Neuron (in vitro differentiated cells): ENCODE measurements at regions not wholly inside any gene's neighbourhood (a gene's known extent, or its start where the extent isn't known, plus 50 kb on each side); places are given as distances from the start of the nearest gene placed in this dataset.

Source experiments
- H2AFZ ChIP-seq: one replicate; pipeline ENCODE4 v1.6.1; 2013; ENCODE audit warnings: low read depth, mild to moderate bottlenecking, inconsistent platforms, low read length, moderate library complexity
- H3K27me3 ChIP-seq: one replicate; pipeline ENCODE4 v1.6.1; 2013; ENCODE audit warnings: low read length; ENCODE audit not compliant: insufficient read depth
- H3K36me3 ChIP-seq: one replicate; pipeline ENCODE4 v1.6.1; 2013; ENCODE audit warnings: low read length; ENCODE audit not compliant: insufficient read depth
- H3K4me1 ChIP-seq: one replicate; pipeline ENCODE4 v1.6.1; 2013; ENCODE audit warnings: low read length; ENCODE audit not compliant: insufficient read depth
- H3K4me3 ChIP-seq: 2 replicates; pipeline ENCODE4 v1.5.1; 2013; ENCODE audit warnings: mild to moderate bottlenecking, low read length, moderate library complexity
- H3K9me3 ChIP-seq: one replicate; pipeline ENCODE4 v1.6.1; 2013; ENCODE audit warnings: low read length

- Histone ChIP-seq H3K4me1 (no peaks in the 10 kb centered on the region), H3K27me3 (no peaks in the 10 kb centered on the region), H3K4me3 (no peak overlapping the region), H3K9me3 (no peaks in the 10 kb centered on the region), H2AFZ (no peak overlapping the region), H3K36me3 (no peaks in the 10 kb centered on the region)
These were observed 377.5 kb upstream of the DYNLRB2 start for GRCh38 chr16:80163339-80163738.

- H3K27me3 ChIP-seq: no peaks in the 10 kb centered on the region
- no peaks in the 10 kb centered on the region for H3K36me3 ChIP-seq
- no peaks in the 10 kb centered on the region for H3K4me1 ChIP-seq
- no peak overlapping the region for H2AFZ ChIP-seq
- no peaks in the 10 kb centered on the region for H3K9me3 ChIP-seq
- no peak overlapping the region for H3K4me3 ChIP-seq
These were observed 378.7 kb upstream of the DYNLRB2 start for GRCh38 chr16:80161799-80162739.

- no peaks in the 10 kb centered on the region for H3K36me3 ChIP-seq
- no peaks in the 10 kb centered on the region for H3K4me1 ChIP-seq
- no peak overlapping the region for H2AFZ ChIP-seq
- no peaks in the 10 kb centered on the region for H3K9me3 ChIP-seq
- no peak overlapping the region for H3K4me3 ChIP-seq
- no peaks in the 10 kb centered on the region for H3K27me3 ChIP-seq
These were observed 382.0 kb upstream of the DYNLRB2 start for GRCh38 chr16:80158766-80159165.

- H3K9me3 ChIP-seq: no peaks in the 10 kb centered on the region
- no peak overlapping the region for H2AFZ ChIP-seq
- H3K4me3 ChIP-seq: no peak overlapping the region
- H3K4me1 ChIP-seq: no peaks in the 10 kb centered on the region
- no peaks in the 10 kb centered on the region for H3K36me3 ChIP-seq
- no peaks in the 10 kb centered on the region for H3K27me3 ChIP-seq
These were observed 389.1 kb upstream of the DYNLRB2 start for GRCh38 chr16:80151722-80152111.

GRCh38 chr16:80150978-80151721 lies 389.6 kb upstream of the DYNLRB2 start:
- Histone ChIP-seq H3K9me3 (no peaks in the 10 kb centered on the region), H3K4me3 (no peak overlapping the region), H3K36me3 (no peaks in the 10 kb centered on the region), H2AFZ (no peak overlapping the region), H3K27me3 (no peaks in the 10 kb centered on the region), H3K4me1 (no peaks in the 10 kb centered on the region)

GRCh38 chr16:80148826-80149225 lies 392.0 kb upstream of the DYNLRB2 start:
- H2AFZ ChIP-seq: no peak overlapping the region
- H3K36me3 ChIP-seq: no peaks in the 10 kb centered on the region
- H3K27me3 ChIP-seq: no peaks in the 10 kb centered on the region
- H3K9me3 ChIP-seq: no peaks in the 10 kb centered on the region
- no peak overlapping the region for H3K4me3 ChIP-seq
- H3K4me1 ChIP-seq: no peaks in the 10 kb centered on the region

GRCh38 chr16:80147026-80147655 lies 393.7 kb upstream of the DYNLRB2 start:
- H2AFZ ChIP-seq: no peak overlapping the region
- no peaks in the 10 kb centered on the region for H3K36me3 ChIP-seq
- H3K4me3 ChIP-seq: no peak overlapping the region
- no peaks in the 10 kb centered on the region for H3K4me1 ChIP-seq
- no peaks in the 10 kb centered on the region for H3K27me3 ChIP-seq
- H3K9me3 ChIP-seq: no peaks in the 10 kb centered on the region

- H3K4me3 ChIP-seq: no peak overlapping the region
- H3K4me1 ChIP-seq: no peaks in the 10 kb centered on the region
- H3K9me3 ChIP-seq: no peaks in the 10 kb centered on the region
- no peak overlapping the region for H2AFZ ChIP-seq
- no peaks in the 10 kb centered on the region for H3K36me3 ChIP-seq
- H3K27me3 ChIP-seq: no peaks in the 10 kb centered on the region
These were observed 396.6 kb upstream of the DYNLRB2 start for GRCh38 chr16:80144191-80144590.

GRCh38 chr16:80142940-80143339 lies 397.9 kb upstream of the DYNLRB2 start:
- no peaks in the 10 kb centered on the region for H3K4me1 ChIP-seq
- H3K9me3 ChIP-seq: no peaks in the 10 kb centered on the region
- no peak overlapping the region for H2AFZ ChIP-seq

GRCh38 chr16:80142281-80142680 lies 398.5 kb upstream of the DYNLRB2 start:
- no peak overlapping the region for H2AFZ ChIP-seq
- H3K4me1 ChIP-seq: no peaks in the 10 kb centered on the region
- no peak overlapping the region for H3K4me3 ChIP-seq
- no peaks in the 10 kb centered on the region for H3K36me3 ChIP-seq
- no peaks in the 10 kb centered on the region for H3K9me3 ChIP-seq
- H3K27me3 ChIP-seq: no peaks in the 10 kb centered on the region

More at GRCh38 chr16:80142940-80143339, 397.9 kb upstream of the DYNLRB2 start:
- H3K36me3 ChIP-seq: no peaks in the 10 kb centered on the region
- H3K4me3 ChIP-seq: no peak overlapping the region
- no peaks in the 10 kb centered on the region for H3K27me3 ChIP-seq

GRCh38 chr16:80129791-80130190 lies 411.0 kb upstream of the DYNLRB2 start:
- no peak overlapping the region for H2AFZ ChIP-seq
- no peaks in the 10 kb centered on the region for H3K36me3 ChIP-seq
- H3K27me3 ChIP-seq: no peaks in the 10 kb centered on the region
- no peaks in the 10 kb centered on the region for H3K4me1 ChIP-seq
- H3K4me3 ChIP-seq: no peak overlapping the region
- H3K9me3 ChIP-seq: no peaks in the 10 kb centered on the region

GRCh38 chr16:80125677-80126076 lies 415.1 kb upstream of the DYNLRB2 start:
- H2AFZ ChIP-seq: no peak overlapping the region
- H3K4me3 ChIP-seq: no peak overlapping the region
- no peaks in the 10 kb centered on the region for H3K36me3 ChIP-seq
- H3K4me1 ChIP-seq: no peaks in the 10 kb centered on the region
- H3K9me3 ChIP-seq: no peaks in the 10 kb centered on the region
- H3K27me3 ChIP-seq: no peaks in the 10 kb centered on the region

- no peak overlapping the region for H2AFZ ChIP-seq
- H3K9me3 ChIP-seq: no peaks in the 10 kb centered on the region
- H3K4me3 ChIP-seq: no peak overlapping the region
- H3K27me3 ChIP-seq: no peaks in the 10 kb centered on the region
- H3K36me3 ChIP-seq: no peaks in the 10 kb centered on the region
- H3K4me1 ChIP-seq: no peaks in the 10 kb centered on the region
These were observed 417.6 kb upstream of the DYNLRB2 start for GRCh38 chr16:80123189-80123588.
